GM23338 (cell line): ENCODE measurements at regions not wholly inside any gene's neighbourhood (a gene's known extent, or its start where the extent isn't known, plus 50 kb on each side); places are given as distances from the start of the nearest gene placed in this dataset.

Experiments
- ATAC-seq: fragments of 200-7000 bp; cut with Tn5 transposase; 3 replicates; pipeline ENCODE4 v1.9.1; 2020
- DNase-seq: peaks from one replicate; pipeline ENCODE4 v3.0.0-alpha.2; 2015; ENCODE audit warnings: low spot score
- H2AFZ ChIP-seq: fragments of 200-600 bp; sonication (generic); 2 replicates; pipeline ENCODE4 v1.8.0; 2016; ENCODE audit warnings: antibody characterized with exemption, mild to moderate bottlenecking, moderate library complexity
- H3F3A ChIP-seq: fragments of 200-600 bp; sonication (generic); replicated peaks from 2 replicates; pipeline ENCODE4 v1.8.0; 2017; ENCODE audit warnings: antibody characterized with exemption, mixed run types, low read depth
- H3K27ac ChIP-seq: fragments of 200-600 bp; sonication (generic); 2 replicates; pipeline ENCODE4 v1.6.1; 2016; ENCODE audit warnings: low read depth
- H3K27me3 ChIP-seq: fragments of 200-600 bp; sonication (generic); 2 replicates; pipeline ENCODE4 v1.8.0; 2016; ENCODE audit warnings: mild to moderate bottlenecking, mixed run types, moderate library complexity; ENCODE audit not compliant: insufficient read depth
- H3K36me3 ChIP-seq: fragments of 200-600 bp; sonication (generic); 2 replicates; pipeline ENCODE4 v1.8.0; 2016; ENCODE audit warnings: mild to moderate bottlenecking; ENCODE audit not compliant: insufficient read depth
- H3K4me1 ChIP-seq: fragments of 200-600 bp; sonication (generic); 2 replicates; pipeline ENCODE4 v1.8.0; 2016; ENCODE audit warnings: mild to moderate bottlenecking, moderate library complexity; ENCODE audit not compliant: insufficient read depth
- H3K4me2 ChIP-seq: fragments of 200-600 bp; sonication (generic); 2 replicates; pipeline ENCODE4 v1.7.1; 2017; ENCODE audit warnings: mixed run types
- H3K4me3 ChIP-seq: fragments of 200-600 bp; sonication (generic); 2 replicates; pipeline ENCODE4 v1.6.1; 2016; ENCODE audit warnings: mixed run types
- H3K79me2 ChIP-seq: fragments of 200-600 bp; sonication (generic); replicated peaks from 2 replicates; pipeline ENCODE4 v1.8.0; 2017; ENCODE audit warnings: mild to moderate bottlenecking; ENCODE audit not compliant: insufficient read depth
- H3K9me2 ChIP-seq: fragments of 200-600 bp; sonication (generic); 2 replicates; pipeline ENCODE4 v1.8.0; 2017; ENCODE audit not compliant: insufficient read depth
- H4K20me1 ChIP-seq: fragments of 200-600 bp; sonication (generic); replicated peaks from 2 replicates; pipeline ENCODE4 v1.8.0; 2017; ENCODE audit warnings: mild to moderate bottlenecking; ENCODE audit not compliant: insufficient read depth
- H3K27ac Mint-ChIP-seq: 2 replicates; pipeline ENCODE4 v1.8.0; 2020; ENCODE audit warnings: inconsistent platforms, mild to moderate bottlenecking, moderate library complexity, mixed read lengths
- H3K27me3 Mint-ChIP-seq: 3 replicates; pipeline ENCODE4 v1.8.0; 2022; ENCODE audit warnings: low read depth, mild to moderate bottlenecking, moderate library complexity, mixed read lengths, inconsistent platforms; ENCODE audit not compliant: insufficient read depth, poor library complexity
- H3K36me3 Mint-ChIP-seq: 3 replicates; pipeline ENCODE4 v1.8.0; 2021; ENCODE audit warnings: low read depth, mild to moderate bottlenecking, inconsistent platforms, moderate library complexity, mixed read lengths
- H3K4me1 Mint-ChIP-seq: 3 replicates; pipeline ENCODE4 v1.8.0; 2020; ENCODE audit warnings: mild to moderate bottlenecking, inconsistent platforms, mixed read lengths
- H3K4me3 Mint-ChIP-seq: 3 replicates; pipeline ENCODE4 v1.8.0; 2021; ENCODE audit warnings: moderate library complexity, mild to moderate bottlenecking, inconsistent platforms, mixed read lengths
- H3K9me3 Mint-ChIP-seq: 3 replicates; pipeline ENCODE4 v1.8.0; 2020; ENCODE audit warnings: moderate library complexity, mild to moderate bottlenecking, inconsistent platforms, mixed read lengths
- CREB1 ChIP-seq: fragments of 250-450 bp; sonication (Bioruptor Pico); IDR thresholded peaks from 2 replicates; pipeline ENCODE4 v1.5.0; 2020; ENCODE audit warnings: low read depth, mild to moderate bottlenecking, moderate library complexity
- CTCF ChIP-seq, 2 experiments: fragments of 200-600 bp in 1 of 2; sonication (generic) in 1 of 2; conservative IDR thresholded peaks; 2 replicates each; pipeline versions ENCODE4 v1.5.1 to v1.6.1; 2016 to 2017; ENCODE audit warnings: antibody characterized with exemption in 2 of 2, low read depth in 2 of 2, mild to moderate bottlenecking in 2 of 2, moderate library complexity in 1 of 2
- ETS1 ChIP-seq: IDR thresholded peaks from 2 replicates; pipeline ENCODE4 v1.6.1; 2016; ENCODE audit warnings: antibody characterized with exemption
- EZH2 ChIP-seq: fragments of 200-600 bp; sonication (generic); IDR thresholded peaks from one replicate; pipeline ENCODE4 v1.8.0; 2017; ENCODE audit warnings: antibody characterized with exemption, mild to moderate bottlenecking, low read depth; ENCODE audit not compliant: unreplicated experiment
- EZH2phosphoT487 ChIP-seq: fragments of 200-600 bp; sonication (generic); IDR thresholded peaks from one replicate; pipeline ENCODE4 v1.8.1; 2018; ENCODE audit warnings: antibody characterized with exemption; ENCODE audit not compliant: unreplicated experiment
- JUNB ChIP-seq: IDR thresholded peaks from one replicate; pipeline ENCODE4 v1.6.1; 2016; ENCODE audit warnings: antibody characterized with exemption; ENCODE audit not compliant: unreplicated experiment
- NANOG ChIP-seq: IDR thresholded peaks from 2 replicates; pipeline ENCODE4 v1.6.1; 2016; ENCODE audit warnings: antibody characterized with exemption, borderline replicate concordance
- POLR2AphosphoS5 ChIP-seq: IDR thresholded peaks from 2 replicates; pipeline ENCODE4 v1.6.1; 2016; ENCODE audit warnings: antibody characterized with exemption, low read depth
- REST ChIP-seq: IDR thresholded peaks from one replicate; pipeline ENCODE4 v1.6.1; 2018; ENCODE audit warnings: antibody characterized with exemption; ENCODE audit not compliant: unreplicated experiment
- STAT1 ChIP-seq: IDR thresholded peaks from one replicate; pipeline ENCODE4 v1.6.1; 2016; ENCODE audit warnings: antibody characterized with exemption; ENCODE audit not compliant: unreplicated experiment
- ZNF114 ChIP-seq: fragments of 250-450 bp; sonication (Bioruptor Pico); IDR thresholded peaks from 2 replicates; pipeline ENCODE4 v1.5.0; 2020; ENCODE audit warnings: mild to moderate bottlenecking, moderate library complexity
- ZNF331 ChIP-seq: fragments of 250-450 bp; sonication (Bioruptor Pico); IDR thresholded peaks from 2 replicates; pipeline ENCODE4 v1.5.0; 2020; ENCODE audit warnings: low read depth, mild to moderate bottlenecking, moderate library complexity
- ZNF462 ChIP-seq: fragments of 250-450 bp; sonication (Bioruptor Pico); IDR thresholded peaks from 2 replicates; pipeline ENCODE4 v1.5.0; 2020; ENCODE audit warnings: mild to moderate bottlenecking, moderate library complexity

GRCh38 chr2:122266636-122267035 lies 511.2 kb downstream of the TSN start:
- ATAC-seq: no peak

More at GRCh38 chr2:122266636-122267035, 511.2 kb downstream of the TSN start:
- no peak overlapping the region for H3K27ac Mint-ChIP-seq
- H3K4me3 Mint-ChIP-seq: no peak overlapping the region
- peaks cover 12% of the 10 kb centered on the region; the same call in 1 of the 2 replicates for H3K9me2 ChIP-seq
- H3F3A ChIP-seq: no peaks in the 10 kb centered on the region
- no peaks in the 10 kb centered on the region; the same call in 1 of the 2 replicates for H4K20me1 ChIP-seq
- no peaks in the 10 kb centered on the region for H3K4me1 Mint-ChIP-seq
- peaks cover 3% of the 10 kb centered on the region for H3K27me3 Mint-ChIP-seq
- no peak overlapping the region for H3K4me2 ChIP-seq
- no peak for DNase-seq
- no peak overlapping the region for H2AFZ ChIP-seq
- H3K9me3 Mint-ChIP-seq: peaks cover 3% of the 10 kb centered on the region
- TF ChIP-seq CTCF (conservative IDR thresholded peaks at IDR 0.05; ENCODE audit: low read depth in 2 of 2) (no peak), REST (no peak), ZNF331 (CRISPR knock-in tag) (no peak), EZH2 (no peak), ETS1 (no peak), POLR2AphosphoS5 (no peak), ZNF462 (CRISPR knock-in tag) (no peak), STAT1 (no peak), JUNB (no peak), CREB1 (CRISPR knock-in tag) (no peak), EZH2phosphoT487 (no peak), NANOG (no peak), ZNF114 (CRISPR knock-in tag) (no peak)
- H3K27ac ChIP-seq: no peak overlapping the region
- H3K4me3 ChIP-seq: no peak overlapping the region
- H3K36me3 Mint-ChIP-seq: no peaks in the 10 kb centered on the region
- H3K79me2 ChIP-seq: no peaks in the 10 kb centered on the region
- H3K36me3 ChIP-seq: no peaks in the 10 kb centered on the region
- no peaks in the 10 kb centered on the region for H3K27me3 ChIP-seq
- H3K4me1 ChIP-seq: no peaks in the 10 kb centered on the region
